NCI-H2107 (cell line): ENCODE measurements at regions not wholly inside any gene's neighbourhood (a gene's known extent, or its start where the extent isn't known, plus 50 kb on each side); places are given as distances from the start of the nearest gene placed in this dataset.
"Not testable (repeated sequence)": the region's sequence is repeated elsewhere in the genome, so short reads cannot be mapped to it uniquely, and the experiment has no call there.

ENCODE experiments used
- DNase-seq: peaks from one replicate; lab custom pipeline; 2025; lab: John Stamatoyannopoulos, UW

DNA sequence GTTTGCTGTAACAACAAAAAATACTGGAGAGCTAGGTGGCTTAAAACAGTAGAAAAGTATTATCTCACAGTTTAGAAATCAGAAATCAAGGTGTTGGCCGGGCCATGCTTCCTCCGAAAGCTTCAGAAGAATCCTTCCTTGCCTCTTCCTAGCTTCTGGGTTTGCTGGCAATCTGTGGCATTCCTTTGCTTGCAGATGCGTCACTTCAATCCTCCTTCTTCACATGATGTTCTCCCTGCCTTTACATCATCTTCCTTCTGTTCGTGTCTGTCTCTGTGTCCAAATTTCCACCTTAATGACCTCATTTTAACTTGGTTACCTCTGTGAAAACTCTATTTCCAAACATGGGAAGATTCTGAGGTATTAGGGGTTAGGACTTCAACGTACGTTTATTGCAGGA lies 90.4 kb upstream of the CHD1 start:
- DNase-seq: no peak

DNA sequence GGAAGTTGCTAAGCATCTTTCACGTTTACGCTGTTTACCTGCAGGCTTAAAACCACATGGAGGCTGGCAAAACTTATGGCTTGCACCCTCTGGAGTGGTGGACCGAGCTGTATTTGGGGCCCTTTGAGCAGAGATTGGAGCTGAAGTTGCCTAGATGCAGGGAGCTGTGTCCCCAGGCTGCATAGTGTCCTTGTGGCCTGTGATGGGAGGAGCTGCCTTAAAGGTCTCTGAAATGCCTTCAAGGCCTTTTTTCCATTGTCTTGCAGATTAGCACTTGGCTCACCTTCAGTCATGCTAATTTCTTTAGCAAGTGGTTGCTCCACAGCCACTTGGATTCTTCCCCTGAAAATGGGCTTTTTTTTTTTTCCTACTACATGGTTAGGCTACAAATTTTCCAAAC lies 81.5 kb upstream of the CHD1 start:
- DNase-seq: no peak

DNA sequence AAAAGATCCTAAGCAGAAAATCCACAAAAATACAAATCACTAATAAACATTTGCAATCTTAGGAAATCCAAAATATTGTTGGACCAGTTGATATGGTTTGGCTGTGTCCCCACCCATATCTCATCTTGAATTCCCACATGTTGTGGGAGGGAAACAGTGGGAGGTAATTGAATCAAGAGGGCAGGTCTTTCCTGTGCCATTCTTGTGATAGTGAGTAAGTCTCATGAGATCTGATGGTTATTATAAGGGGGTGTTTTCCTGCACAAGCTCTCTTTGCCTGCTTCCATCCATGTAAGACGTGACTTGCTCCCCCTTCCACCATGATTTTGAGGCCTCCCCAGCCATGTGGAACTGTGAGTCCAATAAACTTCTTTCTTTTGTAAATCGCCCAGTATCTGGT lies 79.2 kb upstream of the CHD1 start:
- not testable (repeated sequence) for DNase-seq

DNA sequence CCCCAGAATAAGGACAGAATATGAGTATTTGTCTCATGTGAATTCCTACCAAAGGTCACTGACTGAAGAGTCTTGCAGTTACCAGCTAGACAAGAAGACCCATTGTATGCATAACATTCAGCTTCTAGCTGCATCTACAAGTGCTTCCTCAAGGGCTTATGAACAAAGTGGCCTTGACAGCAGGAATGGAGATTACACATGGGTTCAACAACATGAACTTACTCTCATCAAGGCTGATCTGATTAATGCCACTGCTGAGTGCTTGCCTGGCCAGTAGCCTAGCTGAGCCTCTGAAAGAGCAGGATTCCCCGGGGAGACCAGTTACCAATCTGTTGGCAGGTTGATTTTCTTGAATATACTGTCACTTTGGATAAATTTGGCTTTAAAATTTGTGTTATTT lies 76.7 kb upstream of the CHD1 start:
- DNase-seq: no peak

DNA sequence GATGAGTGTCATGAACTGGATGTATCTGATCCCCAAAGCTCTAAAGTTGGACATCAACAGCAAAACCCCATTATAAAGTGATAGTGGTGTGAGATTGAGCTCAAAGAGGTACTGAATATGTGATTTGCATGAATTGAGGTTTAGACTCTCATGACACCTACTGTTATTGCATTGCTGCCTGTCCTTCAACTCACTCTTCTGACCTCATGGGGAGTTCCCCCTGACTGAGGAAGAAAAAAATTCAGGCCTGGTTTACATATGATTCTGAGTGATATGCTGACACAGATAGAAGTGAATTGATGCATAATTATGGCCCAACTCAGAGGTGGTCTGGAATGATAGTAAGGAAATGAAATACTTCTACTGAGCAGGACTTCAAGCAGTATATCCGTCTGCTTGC lies 76.2 kb upstream of the CHD1 start:
- DNase-seq: no peak

DNA sequence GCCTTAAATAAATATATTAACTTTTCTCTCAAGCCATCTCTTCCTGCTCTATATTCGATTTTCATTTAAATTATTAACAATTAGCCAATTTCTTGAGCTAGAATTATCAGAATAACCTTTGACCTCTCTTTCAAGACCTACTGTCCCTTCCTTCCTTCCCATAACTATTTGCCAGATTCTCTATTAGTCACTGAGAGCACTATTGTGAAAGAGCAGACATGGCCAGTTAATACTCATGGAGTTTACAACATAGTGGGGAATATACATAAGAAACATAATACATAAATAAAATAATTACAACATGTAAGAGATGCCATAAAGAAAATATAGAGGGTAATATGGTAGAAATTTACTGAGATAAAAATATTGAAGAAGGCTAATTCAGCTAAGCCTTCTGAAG lies 72.1 kb upstream of the CHD1 start:
- no peak for DNase-seq

DNA sequence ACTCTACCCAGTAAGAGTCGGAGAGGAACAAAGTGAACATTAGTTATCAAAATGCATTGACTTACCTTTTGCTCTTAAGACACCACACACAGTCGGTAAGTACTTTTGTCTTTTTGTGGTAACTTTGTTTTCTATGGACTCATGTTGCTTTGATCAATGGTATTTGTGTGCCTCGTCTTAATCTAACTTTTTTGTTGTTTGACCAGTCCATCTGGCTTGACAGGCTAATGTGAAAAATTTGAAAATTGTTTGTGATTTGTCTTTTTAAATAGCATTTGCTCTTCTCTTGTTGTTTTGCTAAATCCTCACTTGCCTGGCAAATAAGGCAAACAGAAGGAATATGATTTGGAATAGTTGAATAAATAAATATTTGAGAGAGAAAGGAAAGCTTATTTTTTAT lies 71.4 kb upstream of the CHD1 start:
- no peak for DNase-seq

DNA sequence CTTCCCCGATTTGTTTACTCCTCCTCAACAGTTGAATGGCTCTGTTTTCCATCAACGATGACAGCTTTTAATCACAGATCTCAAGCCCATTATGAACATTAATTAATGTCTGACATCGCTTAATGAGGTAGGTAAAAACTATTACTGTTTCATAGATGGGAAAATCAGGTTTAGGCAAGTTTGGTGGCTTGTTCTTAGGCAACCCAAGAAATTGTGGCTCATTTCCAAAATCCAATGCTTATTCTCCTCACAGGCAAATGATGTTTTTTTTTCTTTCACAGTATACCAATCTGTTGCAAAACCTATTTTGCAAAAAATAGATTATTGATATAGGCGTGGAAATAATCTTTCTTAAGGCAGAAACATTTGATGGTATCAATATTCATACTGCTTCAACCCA lies 70.8 kb upstream of the CHD1 start:
- DNase-seq: no peak

DNA sequence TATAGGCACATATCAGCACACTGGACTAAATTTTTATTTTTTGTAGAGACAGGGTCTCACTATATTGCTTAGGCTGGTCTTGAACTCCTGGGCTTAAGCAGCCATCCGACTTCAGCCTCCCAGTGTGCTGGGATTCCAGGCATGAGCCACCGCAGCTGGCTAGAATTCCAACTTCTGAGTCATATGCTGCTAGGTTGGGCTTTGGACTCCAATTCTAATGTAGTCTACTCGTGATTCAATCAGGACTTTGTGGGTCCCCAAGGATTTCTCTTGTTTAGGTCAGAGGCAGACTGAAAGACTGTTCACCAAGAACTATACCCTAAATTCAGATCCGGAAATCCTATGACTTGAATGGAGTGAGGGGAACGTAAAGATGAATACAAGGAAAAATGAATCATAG lies 68.2 kb upstream of the CHD1 start:
- no peak for DNase-seq

DNA sequence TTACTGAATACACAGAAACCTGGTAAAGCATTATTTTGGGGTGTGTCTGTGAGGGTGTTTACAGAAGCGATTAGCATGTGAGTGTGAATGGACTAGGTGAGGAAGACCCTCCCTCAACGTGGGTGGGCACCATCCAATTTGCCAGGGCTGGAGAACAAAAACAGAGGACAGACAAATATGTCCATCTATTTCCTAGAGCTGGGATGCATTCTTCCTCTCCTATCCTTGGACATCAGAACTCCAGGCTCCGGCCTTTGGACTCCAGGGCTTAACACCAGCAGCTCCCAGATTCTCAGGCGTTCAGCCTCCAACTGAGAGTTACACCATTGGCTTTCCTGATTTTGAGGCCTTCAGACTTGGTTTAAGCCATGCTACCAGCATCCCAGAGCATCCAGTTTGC lies 65.8 kb upstream of the CHD1 start:
- no peak for DNase-seq

DNA sequence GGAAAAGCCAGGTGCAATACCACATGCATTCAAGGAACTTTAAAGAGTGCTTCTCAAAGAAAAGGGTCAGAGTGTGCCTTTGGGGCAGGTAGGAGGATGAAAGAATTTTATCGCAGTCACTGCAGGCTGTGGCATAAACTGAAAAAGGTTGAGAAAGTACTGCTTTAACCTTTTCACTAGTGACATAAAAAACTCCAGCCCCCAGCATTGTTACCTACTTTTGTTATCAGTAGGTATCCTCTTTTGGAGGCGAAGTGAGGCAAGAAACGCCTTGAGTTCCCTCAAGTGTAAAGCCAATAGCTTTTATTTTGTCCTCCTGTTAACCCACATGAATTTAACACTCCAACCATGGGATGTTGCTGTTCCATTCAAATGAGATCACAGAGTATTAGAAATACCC lies 64.7 kb upstream of the CHD1 start:
- no peak for DNase-seq

DNA sequence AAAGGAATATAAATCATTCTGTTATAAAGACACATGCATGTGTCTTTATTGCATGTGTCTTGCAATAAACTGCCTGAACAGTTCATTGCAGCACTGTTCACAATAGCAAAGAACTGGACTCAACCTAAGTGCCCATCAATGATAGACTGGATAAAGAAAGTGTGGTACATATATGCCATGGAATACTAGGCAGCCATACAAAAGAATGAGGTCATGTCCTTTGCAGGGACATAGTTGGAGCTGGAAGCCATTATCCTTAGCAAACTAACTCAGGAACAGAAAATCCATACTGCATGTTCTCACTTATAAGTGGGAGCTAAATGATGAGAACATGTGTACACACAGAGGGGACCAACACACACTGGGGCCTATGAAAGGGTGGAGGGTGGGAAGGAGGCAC lies 63.7 kb upstream of the CHD1 start:
- no peak for DNase-seq

DNA sequence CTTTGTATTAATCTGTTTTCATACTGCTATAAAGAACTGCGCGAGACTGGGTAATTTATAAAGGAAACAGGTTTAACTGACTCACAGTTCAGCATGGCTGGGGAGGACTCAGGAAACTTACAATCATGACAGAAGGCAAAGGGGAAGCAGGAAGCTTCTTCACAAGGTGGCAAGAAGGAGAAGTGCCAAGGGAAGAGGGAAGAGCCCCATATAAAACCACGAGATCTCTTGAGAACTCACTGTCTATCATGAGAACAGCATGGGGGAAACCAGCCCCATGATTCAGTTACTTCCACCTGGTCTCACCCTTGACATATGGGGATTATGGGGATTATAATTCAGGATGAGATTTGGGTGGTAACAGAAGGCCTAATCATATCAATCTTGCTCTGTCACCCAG lies 60.9 kb upstream of the CHD1 start:
- DNase-seq: no peak

DNA sequence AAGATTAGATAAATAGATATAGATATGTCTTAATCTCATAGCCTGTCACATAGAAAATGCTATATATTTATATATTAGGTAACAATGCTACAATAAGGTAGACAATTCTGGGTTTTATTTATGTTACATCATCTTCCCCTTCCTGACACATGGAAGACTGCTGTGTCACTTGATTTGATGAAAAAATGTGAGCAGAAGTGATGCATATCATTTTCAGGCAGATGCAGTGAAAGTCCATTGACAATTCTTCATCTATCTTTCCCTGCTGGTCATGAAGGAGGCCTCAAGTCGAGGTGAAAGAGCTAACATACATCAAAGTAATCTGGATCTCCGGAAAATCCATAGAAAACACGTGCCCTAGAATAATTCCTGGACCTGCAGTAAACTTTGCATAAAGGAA lies 57.8 kb upstream of the CHD1 start:
- DNase-seq: no peak

DNA sequence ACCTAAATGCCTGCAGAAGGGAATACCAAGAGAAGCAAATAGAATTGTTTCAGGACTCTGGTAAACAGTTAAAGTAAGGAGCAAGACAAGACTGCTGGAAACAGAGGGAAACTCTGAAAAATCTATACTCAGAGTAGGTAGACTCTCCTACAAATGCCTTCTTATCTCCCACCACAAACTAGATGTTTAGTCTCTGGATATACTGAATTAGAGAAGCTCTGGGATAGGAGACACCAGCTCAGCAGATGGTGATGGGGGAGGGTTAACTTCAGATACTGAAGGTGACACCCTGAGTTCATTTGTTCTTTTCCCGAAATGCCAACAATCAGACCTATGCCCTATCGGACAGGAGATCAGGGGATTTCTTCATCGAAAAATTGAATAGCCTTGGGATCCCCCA lies 54.1 kb upstream of the CHD1 start:
- DNase-seq: no peak
